Ovary (tissue), 7 donors: ENCODE measurements at regions not wholly inside any gene's neighbourhood (a gene's known extent, or its start where the extent isn't known, plus 50 kb on each side); places are given as distances from the start of the nearest gene placed in this dataset.

ENCODE experiments used
- DNase-seq, 5 donors: peaks; one replicate each; pipeline ENCODE4 v3.0.0-alpha.2; 2019 to 2020
- H3K27ac ChIP-seq, 2 donors: fragments of 200-600 bp; one replicate each; pipeline versions ENCODE4 v1.5.1 to v1.8.0; 2019 to 2022
- H3K27me3 ChIP-seq: fragments of 200-600 bp; one replicate; pipeline ENCODE4 v1.8.0; 2022
- H3K36me3 ChIP-seq: fragments of 200-600 bp; sonication (generic); one replicate; pipeline ENCODE4 v1.5.1; 2019
- H3K4me1 ChIP-seq: one replicate; pipeline ENCODE4 v1.8.1; 2013; ENCODE audit warnings: mild to moderate bottlenecking, moderate library complexity; ENCODE audit not compliant: insufficient read depth
- H3K4me3 ChIP-seq: fragments of 200-600 bp; sonication (generic); one replicate; pipeline ENCODE4 v1.5.1; 2017
- H3K9me3 ChIP-seq, 2 donors: fragments of 200-600 bp in 1 of 2; sonication (generic) in 1 of 2; one replicate each; pipeline versions ENCODE4 v1.5.1 to v1.8.1; 2013 to 2019; ENCODE audit warnings: mild to moderate bottlenecking in 1 of 2, moderate library complexity in 1 of 2
- EP300 ChIP-seq: sonication (generic); formaldehyde crosslinking; IDR thresholded peaks from one replicate; pipeline ENCODE4 v1.6.1; 2017; ENCODE audit warnings: antibody characterized with exemption
- POLR2A ChIP-seq: fragments of 450-650 bp; IDR thresholded peaks from one replicate; pipeline ENCODE4 v1.6.1; 2017; ENCODE audit warnings: antibody characterized with exemption, mild to moderate bottlenecking, moderate library complexity
- WGBS, 3 donors: extraction: QIAGEN DNeasy Blood & Tissue Kit in 1 of 3; methylation state at CpG; one replicate each; pipeline versions ENCODE4 v1.1.5 to v1.1.7; 2013 to 2017; 5-methylcytosine and 5-hydroxymethylcytosine counted together
- intact Hi-C, 4 donors: fragments of 100-400 bp; cut with DNase I; formaldehyde crosslinking; loops; one replicate each; pipeline versions ENCODE4 v1.11.0 to v1.15.1; 2022 to 2023
- TF ChIP-seq, protein P1 (sequence below), 3 donors: fragments of 450-650 bp in 2 of 3; fragments of 200-600 bp in 1 of 3; IDR thresholded peaks; one replicate each; pipeline versions ENCODE4 v1.5.1 to v1.8.0; 2016 to 2022; ENCODE audit warnings: antibody characterized with exemption in 3 of 3, mild to moderate bottlenecking in 1 of 3
- donor health status: DM: no; HTN: no; CAD: no; lungs with moderate emphysema.
- donor health status: DM: no; HTN: no; CAD: no.
- donor health status: Bipolar disorder and iron deficiency.
- donor health status: DM: no; HTN: no; CAD: no.
- donor health status: DM: yes; HTN: yes; CAD: no.

GRCh38 chr10:3330663-3331062 is 158.1 kb upstream of the PITRM1 start:
- H3K4me1 ChIP-seq: no peaks in the 10 kb centered on the region
- intact Hi-C loops: no loop called here
- H3K36me3 ChIP-seq: no peaks in the 10 kb centered on the region
- TF ChIP-seq POLR2A: no peak
- no peak overlapping the region for H3K4me3 ChIP-seq
- H3K9me3 ChIP-seq: no peaks in the 10 kb centered on the region
- no peak overlapping the region for H3K27ac ChIP-seq
- H3K27me3 ChIP-seq: no peaks in the 10 kb centered on the region
- WGBS, 3 donors: 77 to 81% (median 79%) methylated on average over 8 of the region's 8 CpGs
- DNase-seq: no peak

- Histone ChIP-seq H3K4me1 (no peaks in the 10 kb centered on the region), H3K36me3 (no peaks in the 10 kb centered on the region), H3K4me3 (no peak overlapping the region), H3K27me3 (no peaks in the 10 kb centered on the region), H3K27ac (no peak overlapping the region), H3K9me3 (no peaks in the 10 kb centered on the region)
- TF ChIP-seq POLR2A (no peak), EP300 (no peak)
- TF ChIP-seq, protein P1, sequence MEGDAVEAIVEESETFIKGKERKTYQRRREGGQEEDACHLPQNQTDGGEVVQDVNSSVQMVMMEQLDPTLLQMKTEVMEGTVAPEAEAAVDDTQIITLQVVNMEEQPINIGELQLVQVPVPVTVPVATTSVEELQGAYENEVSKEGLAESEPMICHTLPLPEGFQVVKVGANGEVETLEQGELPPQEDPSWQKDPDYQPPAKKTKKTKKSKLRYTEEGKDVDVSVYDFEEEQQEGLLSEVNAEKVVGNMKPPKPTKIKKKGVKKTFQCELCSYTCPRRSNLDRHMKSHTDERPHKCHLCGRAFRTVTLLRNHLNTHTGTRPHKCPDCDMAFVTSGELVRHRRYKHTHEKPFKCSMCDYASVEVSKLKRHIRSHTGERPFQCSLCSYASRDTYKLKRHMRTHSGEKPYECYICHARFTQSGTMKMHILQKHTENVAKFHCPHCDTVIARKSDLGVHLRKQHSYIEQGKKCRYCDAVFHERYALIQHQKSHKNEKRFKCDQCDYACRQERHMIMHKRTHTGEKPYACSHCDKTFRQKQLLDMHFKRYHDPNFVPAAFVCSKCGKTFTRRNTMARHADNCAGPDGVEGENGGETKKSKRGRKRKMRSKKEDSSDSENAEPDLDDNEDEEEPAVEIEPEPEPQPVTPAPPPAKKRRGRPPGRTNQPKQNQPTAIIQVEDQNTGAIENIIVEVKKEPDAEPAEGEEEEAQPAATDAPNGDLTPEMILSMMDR (IDR thresholded peaks at IDR 0.05): no peak
- no peak for DNase-seq
- intact Hi-C loops: no loop called here
- WGBS, 3 donors: 87 to 91% (median 87%) methylated on average over 7 of the region's 7 CpGs
Observed at GRCh38 chr10:3325954-3326750, 153.6 kb upstream of the PITRM1 start.

DNA sequence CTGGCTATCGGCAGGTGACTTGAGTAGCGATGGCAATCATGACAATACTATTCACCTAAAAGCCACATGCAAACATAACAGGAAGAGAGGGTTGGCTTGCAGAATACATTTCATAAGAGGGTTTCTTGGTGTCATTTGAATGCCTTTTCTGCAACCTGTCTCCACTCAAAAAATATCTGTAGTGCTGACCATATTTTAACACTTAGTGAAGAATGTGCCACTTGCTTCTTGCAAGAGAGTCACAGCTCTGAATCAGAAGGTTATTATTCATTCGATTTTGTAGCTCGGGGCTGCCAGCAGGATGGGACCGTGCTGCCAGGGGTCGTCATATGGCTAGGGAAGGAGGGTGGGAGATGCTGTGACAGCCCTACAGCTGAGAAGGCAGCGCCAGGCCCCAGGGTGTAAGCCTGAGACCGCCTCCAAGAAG is 152.0 kb upstream of the PITRM1 start:
- Histone ChIP-seq H3K27me3 (no peaks in the 10 kb centered on the region), H3K9me3 (no peaks in the 10 kb centered on the region), H3K4me1 (no peaks in the 10 kb centered on the region), H3K4me3 (no peak overlapping the region), H3K27ac (no peak overlapping the region), H3K36me3 (no peaks in the 10 kb centered on the region)
- TF ChIP-seq EP300 (no peak), POLR2A (no peak)
- TF ChIP-seq, protein P1 (IDR thresholded peaks at IDR 0.05): no peak
- 85 to 87% (median 87%) methylated on average over 8 of the region's 8 CpGs for WGBS, 3 donors
- no peak for DNase-seq
- intact Hi-C loops: no loop called here

DNA sequence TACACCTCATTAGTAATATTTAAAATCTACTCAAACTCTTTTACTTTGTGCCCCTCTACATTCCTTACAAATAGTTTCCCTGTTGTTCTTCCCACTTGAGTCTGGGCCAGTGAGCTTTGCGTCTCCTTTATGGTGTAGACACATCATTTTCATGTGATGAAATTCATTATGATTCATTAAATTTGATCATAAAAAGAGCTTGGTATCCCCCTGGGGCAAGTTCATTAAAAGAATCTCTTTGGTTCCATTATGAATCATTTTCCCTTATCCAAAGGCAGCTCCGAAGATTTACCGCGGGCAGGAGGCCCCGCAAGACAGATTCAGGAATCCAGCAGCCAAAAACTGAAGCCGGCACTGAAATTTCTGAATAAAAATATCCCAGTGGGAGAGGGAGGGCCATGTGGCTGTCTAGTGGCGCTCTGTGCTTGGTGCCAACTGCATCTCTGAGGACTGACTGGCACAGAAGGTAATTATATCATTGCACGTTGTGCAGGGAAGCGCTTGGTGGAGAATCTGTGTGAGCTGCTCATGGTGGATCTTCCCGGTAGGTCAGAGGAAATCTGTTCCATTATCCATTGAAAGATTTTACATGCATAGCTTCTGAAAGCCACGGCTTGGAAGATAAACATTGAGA is 151.4 kb upstream of the PITRM1 start:
- H3K4me3 ChIP-seq: no peak overlapping the region
- H3K9me3 ChIP-seq: no peaks in the 10 kb centered on the region
- no peaks in the 10 kb centered on the region for H3K27me3 ChIP-seq
- TF ChIP-seq, protein P1 (IDR thresholded peaks at IDR 0.05): no peak
- TF ChIP-seq POLR2A: no peak
- no peak for TF ChIP-seq EP300
- 54 to 62% (median 62%) methylated on average over 11 of the region's 11 CpGs for WGBS, 3 donors
- H3K4me1 ChIP-seq: no peaks in the 10 kb centered on the region
- H3K36me3 ChIP-seq: no peaks in the 10 kb centered on the region
- intact Hi-C loops: no loop called here
- H3K27ac ChIP-seq: no peak overlapping the region
- DNase-seq: no peak

GRCh38 chr10:3321123-3321522 is 148.5 kb upstream of the PITRM1 start:
- TF ChIP-seq, protein P1 (IDR thresholded peaks at IDR 0.05): no peak
- TF ChIP-seq POLR2A (no peak), EP300 (no peak)
- intact Hi-C loops: no loop called here
- no peak overlapping the region for H3K4me3 ChIP-seq
- H3K4me1 ChIP-seq: no peaks in the 10 kb centered on the region
- no peak overlapping the region for H3K27ac ChIP-seq
- H3K9me3 ChIP-seq: no peaks in the 10 kb centered on the region
- H3K27me3 ChIP-seq: no peaks in the 10 kb centered on the region
- H3K36me3 ChIP-seq: no peaks in the 10 kb centered on the region
- DNase-seq: no peak
- WGBS, 3 donors: 87 to 93% (median 90%) methylated on average over 9 of the region's 9 CpGs
